HCT116 (cell line): ENCODE measurements at regions not wholly inside any gene's neighbourhood (a gene's known extent, or its start where the extent isn't known, plus 50 kb on each side); places are given as distances from the start of the nearest gene placed in this dataset.

ENCODE experiments used
- ATAC-seq: fragments of 200-7000 bp; cut with Tn5 transposase; 2 replicates; pipeline ENCODE4 v1.9.1; 2020; ENCODE audit warnings: mild to moderate bottlenecking, moderate library complexity
- BruUV-seq: library from RNA; stranded (reverse); fragments of 400-500 nt; replicated peaks from 2 replicates; lab custom pipeline; 2021; lab: Mats Ljungman, UMichigan
- CTCF ChIA-PET: fragments of 300-600 bp; sonication (Branson Sonifier 250); formaldehyde crosslinking; loops from one replicate; lab custom pipeline; 2021; ENCODE audit warnings: antibody characterized with exemption; lab: Charles Lee
- POLR2A ChIA-PET: fragments of 300-600, 350-600 bp; sonication (Branson Sonifier 250); formaldehyde crosslinking; loops from one replicate; lab custom pipeline; 2021; ENCODE audit warnings: antibody characterized with exemption; lab: Charles Lee
- RAD21 ChIA-PET, 2 experiments: fragments of 300-600 bp; sonication (Branson Sonifier 250); formaldehyde crosslinking; loops; one replicate each; lab custom pipeline; 2023; ENCODE audit warnings: low total read pairs in 2 of 2; ENCODE audit not compliant: uncharacterized antibody in 2 of 2, unreplicated experiment in 2 of 2, low non-redundant PET in 1 of 2; lab: Charles Lee
- DNase-seq: peaks from one replicate; pipeline ENCODE4 v3.0.0-alpha.2; 2010; ENCODE audit warnings: low read depth, low spot score
- H2AFZ ChIP-seq: fragments of 200-600 bp; shearing (Covaris generic), sonication (generic); 2 replicates; pipeline ENCODE4 v1.6.1; 2017; ENCODE audit warnings: low read depth, mixed run types, mixed read lengths, antibody characterized with exemption, low read length; ENCODE audit not compliant: poor library complexity, severe bottlenecking
- H3K27ac ChIP-seq: 2 replicates; pipeline ENCODE4 v1.5.1; 2012; ENCODE audit warnings: low read depth, low read length
- H3K27me3 ChIP-seq: fragments of 200-600 bp; sonication (generic); 2 replicates; pipeline ENCODE4 v1.6.1; 2016; ENCODE audit warnings: mixed run types, low read length, mixed read lengths; ENCODE audit not compliant: insufficient read depth
- H3K36me3 ChIP-seq, 2 experiments: fragments of 200-500 bp in 1 of 2; fragments of 200-600 bp in 1 of 2; sonication (Bioruptor generic) in 1 of 2; sonication (generic) in 1 of 2; 2 replicates each; pipeline versions ENCODE4 v1.5.1 to v1.6.1; 2014 to 2016; ENCODE audit warnings: low read length in 2 of 2, inconsistent platforms in 1 of 2, mixed read lengths in 1 of 2, mixed run types in 1 of 2; ENCODE audit not compliant: insufficient read depth in 2 of 2, control insufficient read depth in 1 of 2
- H3K4me1 ChIP-seq, 2 experiments: fragments of 200-600 bp in 1 of 2; sonication (generic) in 1 of 2; 2 replicates each; pipeline versions ENCODE4 v1.5.1 to v1.6.1; 2012 to 2017; ENCODE audit warnings: low read length in 2 of 2, inconsistent platforms in 1 of 2, mild to moderate bottlenecking in 1 of 2, mixed read lengths in 1 of 2, mixed run types in 1 of 2, moderate library complexity in 1 of 2; ENCODE audit not compliant: insufficient read depth in 2 of 2, control insufficient read depth in 1 of 2
- H3K4me2 ChIP-seq: fragments of 200-600 bp; sonication (generic); 2 replicates; pipeline ENCODE4 v1.6.1; 2017; ENCODE audit warnings: mixed run types, low read length, mixed read lengths
- H3K4me3 ChIP-seq, 2 experiments: fragments of 200-600 bp in 1 of 2; sonication (generic) in 1 of 2; replicated peaks in 1 of 2; 2 replicates each; pipeline ENCODE4 v1.5.1; 2011 to 2016; ENCODE audit warnings: low read length in 2 of 2, control low read depth in 1 of 2, low read depth in 1 of 2, mild to moderate bottlenecking in 1 of 2, mixed read lengths in 1 of 2, mixed run types in 1 of 2
- H3K79me2 ChIP-seq: fragments of 200-600 bp; sonication (generic); 2 replicates; pipeline ENCODE4 v1.6.1; 2017; ENCODE audit warnings: mild to moderate bottlenecking, mixed run types, low read length, moderate library complexity, mixed read lengths; ENCODE audit not compliant: insufficient read depth
- H3K9ac ChIP-seq: fragments of 200-600 bp; sonication (generic); 2 replicates; pipeline ENCODE4 v1.6.1; 2016; ENCODE audit warnings: low read length, mixed read lengths
- H3K9me2 ChIP-seq: fragments of 200-600 bp; sonication (generic), shearing (Covaris generic); 2 replicates; pipeline ENCODE4 v1.6.1; 2017; ENCODE audit warnings: mixed run types, mild to moderate bottlenecking, moderate library complexity; ENCODE audit not compliant: insufficient read depth
- H3K9me3 ChIP-seq, 2 experiments: fragments of 200-500 bp in 1 of 2; fragments of 200-600 bp in 1 of 2; sonication (Bioruptor generic) in 1 of 2; sonication (generic) in 1 of 2; 2 replicates each; pipeline ENCODE4 v1.6.1; 2014 to 2017; ENCODE audit warnings: low read length in 2 of 2, mixed read lengths in 2 of 2, inconsistent platforms in 1 of 2, low read depth in 1 of 2, mild to moderate bottlenecking in 1 of 2, mixed run types in 1 of 2, moderate library complexity in 1 of 2; ENCODE audit not compliant: control insufficient read depth in 1 of 2, insufficient read depth in 1 of 2
- H4K20me1 ChIP-seq: fragments of 200-600 bp; sonication (generic), shearing (Covaris generic); 2 replicates; pipeline ENCODE4 v1.6.1; 2017; ENCODE audit warnings: mixed run types, mild to moderate bottlenecking, moderate library complexity; ENCODE audit not compliant: insufficient read depth
- CBX3 ChIP-seq: IDR thresholded peaks from 2 replicates; pipeline ENCODE4 v1.6.1; 2012; ENCODE audit warnings: low read depth
- CTCF ChIP-seq, 3 experiments: fragments of 200-600 bp in 1 of 3; sonication (generic) in 1 of 3; IDR thresholded peaks in 2 of 3; conservative IDR thresholded peaks in 1 of 3; 2 replicates each; pipeline ENCODE4 v1.5.1; 2012 to 2017; ENCODE audit warnings: low read depth in 2 of 3, low read length in 2 of 3, antibody characterized with exemption in 1 of 3, borderline replicate concordance in 1 of 3, control low read depth in 1 of 3, mild to moderate bottlenecking in 1 of 3, mixed read lengths in 1 of 3, mixed run types in 1 of 3, moderate library complexity in 1 of 3; ENCODE audit not compliant: insufficient read depth in 1 of 3
- EGR1 ChIP-seq: IDR thresholded peaks from 2 replicates; pipeline ENCODE4 v1.6.1; 2012; ENCODE audit warnings: low read depth
- ELF1 ChIP-seq: IDR thresholded peaks from 2 replicates; pipeline ENCODE4 v1.6.1; 2012; ENCODE audit warnings: low read depth, borderline replicate concordance
- EZH2phosphoT487 ChIP-seq: fragments of 200-600 bp; IDR thresholded peaks from 2 replicates; pipeline ENCODE4 v1.6.1; 2018; ENCODE audit warnings: antibody characterized with exemption, borderline replicate concordance
- POLR2A ChIP-seq: IDR thresholded peaks from 2 replicates; pipeline ENCODE4 v1.7.0; 2011; ENCODE audit warnings: borderline replicate concordance; ENCODE audit not compliant: insufficient read depth, insufficient read length; ENCODE audit errors: extremely low read depth
- POLR2AphosphoS5 ChIP-seq: IDR thresholded peaks from 2 replicates; pipeline ENCODE4 v1.6.1; 2011; ENCODE audit warnings: mild to moderate bottlenecking, low read depth, low read length, moderate library complexity
- RAD21 ChIP-seq: IDR thresholded peaks from 2 replicates; pipeline ENCODE4 v1.6.1; 2012; ENCODE audit warnings: low read depth, mild to moderate bottlenecking
- SIN3A ChIP-seq: IDR thresholded peaks from 2 replicates; pipeline ENCODE4 v1.6.1; 2012; ENCODE audit warnings: low read depth
- SP1 ChIP-seq: IDR thresholded peaks from 2 replicates; pipeline ENCODE4 v1.6.1; 2012; ENCODE audit warnings: low read depth
- TCF7L2 ChIP-seq: IDR thresholded peaks from 2 replicates; pipeline ENCODE4 v1.7.0; 2011; ENCODE audit warnings: borderline replicate concordance, inconsistent platforms; ENCODE audit not compliant: insufficient read depth, insufficient read length; ENCODE audit errors: extremely low read depth
- ZBTB33 ChIP-seq: IDR thresholded peaks from 2 replicates; pipeline ENCODE4 v1.6.1; 2011; ENCODE audit warnings: mild to moderate bottlenecking, low read length, moderate library complexity; ENCODE audit not compliant: insufficient replicate concordance; ENCODE audit errors: extremely low read depth
- ZFX ChIP-seq: fragments of 450-650 bp; IDR thresholded peaks from 2 replicates; pipeline ENCODE4 v1.6.1; 2017
- intact Hi-C: fragments of 100-400 bp; cut with micrococcal nuclease; formaldehyde crosslinking; loops from 2 replicates; pipeline ENCODE4 v1.10.0; 2022
- TF ChIP-seq, protein P1 (sequence below): IDR thresholded peaks from 2 replicates; pipeline ENCODE4 v1.6.1; 2012

- H4K20me1 ChIP-seq: no peaks in the 10 kb centered on the region
- ATAC-seq (no peak), DNase-seq (no peak)
- H3K36me3 ChIP-seq: no peaks in the 10 kb centered on the region
- no peak overlapping the region for H3K4me3 ChIP-seq
- H3K9me2 ChIP-seq: no peaks in the 10 kb centered on the region
- no peaks in the 10 kb centered on the region; a peak in 1 of 4 replicates for H3K9me3 ChIP-seq
- no TSS peak for BruUV-seq
- no peak overlapping the region for H2AFZ ChIP-seq
- no peak overlapping the region for H3K4me2 ChIP-seq
- no peak overlapping the region for H3K27ac ChIP-seq
- no peak overlapping the region for H3K9ac ChIP-seq
- H3K27me3 ChIP-seq: no peaks in the 10 kb centered on the region
- ChIA-PET CTCF (no interaction called here), RAD21 (no interaction called here), POLR2A (no interaction called here)
- no peaks in the 10 kb centered on the region for H3K4me1 ChIP-seq
- intact Hi-C loops: no loop called here
- H3K79me2 ChIP-seq: no peaks in the 10 kb centered on the region
- TF ChIP-seq CTCF (IDR thresholded peaks at IDR 0.05 in 2 of 3, conservative IDR thresholded peaks at IDR 0.05 in 1 of 3; ENCODE audit: borderline replicate concordance in 1 of 3, insufficient read depth in 1 of 3, low read depth in 2 of 3, low read length in 2 of 3) (no peak), SP1 (no peak), CBX3 (no peak)
- TF ChIP-seq, protein P1, sequence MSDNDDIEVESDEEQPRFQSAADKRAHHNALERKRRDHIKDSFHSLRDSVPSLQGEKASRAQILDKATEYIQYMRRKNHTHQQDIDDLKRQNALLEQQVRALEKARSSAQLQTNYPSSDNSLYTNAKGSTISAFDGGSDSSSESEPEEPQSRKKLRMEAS: no peak
These were observed 326.9 kb downstream of the TENT4A start for GRCh38 chr5:7040111-7040510.

GRCh38 chr5:7043797-7044196 lies 330.6 kb downstream of the TENT4A start:
- no peak overlapping the region for H3K27ac ChIP-seq
- no peaks in the 10 kb centered on the region for H3K27me3 ChIP-seq
- no peaks in the 10 kb centered on the region for H3K4me1 ChIP-seq
- H3K9me3 ChIP-seq: 0 out of 4 replicates have a peak, but pooled peaks cover 0 to 2% of the 10 kb centered on the region in 2 experiments
- intact Hi-C loops: no loop called here
- DNase-seq (no peak), ATAC-seq (no peak)
- H3K4me2 ChIP-seq: no peak overlapping the region
- RAD21 ChIA-PET: no interaction called here
- H2AFZ ChIP-seq: no peak overlapping the region
- no peaks in the 10 kb centered on the region for H4K20me1 ChIP-seq
- H3K36me3 ChIP-seq: no peaks in the 10 kb centered on the region
- CTCF ChIA-PET: no interaction called here
- POLR2A ChIA-PET: no interaction called here
- BruUV-seq: no TSS peak
- no peaks in the 10 kb centered on the region for H3K79me2 ChIP-seq
- H3K4me3 ChIP-seq: no peak overlapping the region
- no peak overlapping the region for H3K9ac ChIP-seq
- no peaks in the 10 kb centered on the region for H3K9me2 ChIP-seq
- TF ChIP-seq EGR1: no peak
- TF ChIP-seq POLR2A: no peak
- no peak for TF ChIP-seq ZFX
- TF ChIP-seq SIN3A: no peak
- TF ChIP-seq ZBTB33: no peak
- TF ChIP-seq ELF1: no peak
- TF ChIP-seq POLR2AphosphoS5: no peak
- TF ChIP-seq TCF7L2: no peak
- no peak for TF ChIP-seq CBX3
- TF ChIP-seq EZH2phosphoT487: no peak
- TF ChIP-seq, protein P1: no peak
- no peak for TF ChIP-seq RAD21
- no peak for TF ChIP-seq SP1
